ENCODE measurements at regions not wholly inside any gene's neighbourhood (a gene's known extent, or its start where the extent isn't known, plus 50 kb on each side); places are given as distances from the start of the nearest gene placed in this dataset.
"Not testable (repeated sequence)": the region's sequence is repeated elsewhere in the genome, so short reads cannot be mapped to it uniquely, and the experiment has no call there.

DNA sequence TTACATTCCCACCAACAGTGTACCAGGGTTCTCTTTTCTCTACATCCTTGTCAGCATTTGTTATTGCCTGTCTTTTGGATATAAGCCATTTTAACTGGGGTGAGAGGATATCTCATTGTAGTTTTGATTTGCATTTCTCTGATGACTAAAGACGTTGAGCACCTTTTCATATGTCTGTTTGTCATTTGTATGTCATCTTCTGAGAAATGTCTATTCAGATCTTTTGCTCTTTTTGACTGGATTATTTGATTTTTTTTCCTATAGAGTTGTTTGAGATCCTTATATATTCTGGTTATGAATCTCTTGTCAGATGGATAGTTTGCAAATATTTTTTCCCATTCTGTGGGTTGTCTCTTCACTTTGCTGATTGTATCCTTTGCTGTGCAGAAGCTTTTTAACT lies 77.6 kb downstream of the SERINC2 start:
- not testable (repeated sequence) for TF ChIP-seq GABPA (IDR thresholded peaks at IDR 0.05 in 1 of 2, conservative IDR thresholded peaks at IDR 0.05 in 1 of 2); CTCF (IDR thresholded peaks at IDR 0.05; ENCODE audit: low read depth, low read length, missing input control); MAX (IDR thresholded peaks at IDR 0.05); SP1 (IDR thresholded peaks at IDR 0.05); YY1 (IDR thresholded peaks at IDR 0.05); RXRA (IDR thresholded peaks at IDR 0.05); JUND (IDR thresholded peaks at IDR 0.05); TAF1 (conservative IDR thresholded peaks at IDR 0.05); RAD21 (IDR thresholded peaks at IDR 0.05)
- TF ChIP-seq, protein P1, sequence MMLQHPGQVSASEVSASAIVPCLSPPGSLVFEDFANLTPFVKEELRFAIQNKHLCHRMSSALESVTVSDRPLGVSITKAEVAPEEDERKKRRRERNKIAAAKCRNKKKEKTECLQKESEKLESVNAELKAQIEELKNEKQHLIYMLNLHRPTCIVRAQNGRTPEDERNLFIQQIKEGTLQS (IDR thresholded peaks at IDR 0.05) = not testable (repeated sequence)
- TF ChIP-seq, protein P2, sequence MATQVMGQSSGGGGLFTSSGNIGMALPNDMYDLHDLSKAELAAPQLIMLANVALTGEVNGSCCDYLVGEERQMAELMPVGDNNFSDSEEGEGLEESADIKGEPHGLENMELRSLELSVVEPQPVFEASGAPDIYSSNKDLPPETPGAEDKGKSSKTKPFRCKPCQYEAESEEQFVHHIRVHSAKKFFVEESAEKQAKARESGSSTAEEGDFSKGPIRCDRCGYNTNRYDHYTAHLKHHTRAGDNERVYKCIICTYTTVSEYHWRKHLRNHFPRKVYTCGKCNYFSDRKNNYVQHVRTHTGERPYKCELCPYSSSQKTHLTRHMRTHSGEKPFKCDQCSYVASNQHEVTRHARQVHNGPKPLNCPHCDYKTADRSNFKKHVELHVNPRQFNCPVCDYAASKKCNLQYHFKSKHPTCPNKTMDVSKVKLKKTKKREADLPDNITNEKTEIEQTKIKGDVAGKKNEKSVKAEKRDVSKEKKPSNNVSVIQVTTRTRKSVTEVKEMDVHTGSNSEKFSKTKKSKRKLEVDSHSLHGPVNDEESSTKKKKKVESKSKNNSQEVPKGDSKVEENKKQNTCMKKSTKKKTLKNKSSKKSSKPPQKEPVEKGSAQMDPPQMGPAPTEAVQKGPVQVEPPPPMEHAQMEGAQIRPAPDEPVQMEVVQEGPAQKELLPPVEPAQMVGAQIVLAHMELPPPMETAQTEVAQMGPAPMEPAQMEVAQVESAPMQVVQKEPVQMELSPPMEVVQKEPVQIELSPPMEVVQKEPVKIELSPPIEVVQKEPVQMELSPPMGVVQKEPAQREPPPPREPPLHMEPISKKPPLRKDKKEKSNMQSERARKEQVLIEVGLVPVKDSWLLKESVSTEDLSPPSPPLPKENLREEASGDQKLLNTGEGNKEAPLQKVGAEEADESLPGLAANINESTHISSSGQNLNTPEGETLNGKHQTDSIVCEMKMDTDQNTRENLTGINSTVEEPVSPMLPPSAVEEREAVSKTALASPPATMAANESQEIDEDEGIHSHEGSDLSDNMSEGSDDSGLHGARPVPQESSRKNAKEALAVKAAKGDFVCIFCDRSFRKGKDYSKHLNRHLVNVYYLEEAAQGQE (IDR thresholded peaks at IDR 0.05) = not testable (repeated sequence)
- TF ChIP-seq, protein P3, sequence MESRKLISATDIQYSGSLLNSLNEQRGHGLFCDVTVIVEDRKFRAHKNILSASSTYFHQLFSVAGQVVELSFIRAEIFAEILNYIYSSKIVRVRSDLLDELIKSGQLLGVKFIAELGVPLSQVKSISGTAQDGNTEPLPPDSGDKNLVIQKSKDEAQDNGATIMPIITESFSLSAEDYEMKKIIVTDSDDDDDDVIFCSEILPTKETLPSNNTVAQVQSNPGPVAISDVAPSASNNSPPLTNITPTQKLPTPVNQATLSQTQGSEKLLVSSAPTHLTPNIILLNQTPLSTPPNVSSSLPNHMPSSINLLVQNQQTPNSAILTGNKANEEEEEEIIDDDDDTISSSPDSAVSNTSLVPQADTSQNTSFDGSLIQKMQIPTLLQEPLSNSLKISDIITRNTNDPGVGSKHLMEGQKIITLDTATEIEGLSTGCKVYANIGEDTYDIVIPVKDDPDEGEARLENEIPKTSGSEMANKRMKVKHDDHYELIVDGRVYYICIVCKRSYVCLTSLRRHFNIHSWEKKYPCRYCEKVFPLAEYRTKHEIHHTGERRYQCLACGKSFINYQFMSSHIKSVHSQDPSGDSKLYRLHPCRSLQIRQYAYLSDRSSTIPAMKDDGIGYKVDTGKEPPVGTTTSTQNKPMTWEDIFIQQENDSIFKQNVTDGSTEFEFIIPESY (IDR thresholded peaks at IDR 0.05) = not testable (repeated sequence)
